Adipocyte (in vitro differentiated cells): ENCODE measurements at regions not wholly inside any gene's neighbourhood (a gene's known extent, or its start where the extent isn't known, plus 50 kb on each side); places are given as distances from the start of the nearest gene placed in this dataset.

ENCODE experiments used
- DNase-seq: peaks from one replicate; pipeline ENCODE4 v3.0.0-alpha.2; 2015; ENCODE audit warnings: low read depth
- H3K27me3 ChIP-seq: replicated peaks from 2 replicates; pipeline ENCODE4 v1.7.0; 2013; ENCODE audit warnings: mild to moderate bottlenecking, low read length, moderate library complexity; ENCODE audit not compliant: control insufficient read depth, insufficient read depth
- H3K36me3 ChIP-seq: 2 replicates; pipeline ENCODE4 v1.7.0; 2013; ENCODE audit warnings: low read length, mild to moderate bottlenecking, moderate library complexity; ENCODE audit not compliant: control insufficient read depth, insufficient read depth, severe bottlenecking
- H3K4me1 ChIP-seq: 2 replicates; pipeline ENCODE4 v1.7.0; 2013; ENCODE audit warnings: mild to moderate bottlenecking, low read length, moderate library complexity; ENCODE audit not compliant: control insufficient read depth, insufficient read depth
- H3K4me3 ChIP-seq: 2 replicates; pipeline ENCODE4 v1.7.0; 2013; ENCODE audit warnings: mild to moderate bottlenecking, low read length, moderate library complexity
- H3K9ac ChIP-seq: 2 replicates; pipeline ENCODE4 v1.7.0; 2013; ENCODE audit warnings: mild to moderate bottlenecking, low read length, moderate library complexity
- H3K9me3 ChIP-seq: 2 replicates; pipeline ENCODE4 v1.7.0; 2013; ENCODE audit warnings: mild to moderate bottlenecking, low read length, moderate library complexity; ENCODE audit not compliant: control insufficient read depth

DNA sequence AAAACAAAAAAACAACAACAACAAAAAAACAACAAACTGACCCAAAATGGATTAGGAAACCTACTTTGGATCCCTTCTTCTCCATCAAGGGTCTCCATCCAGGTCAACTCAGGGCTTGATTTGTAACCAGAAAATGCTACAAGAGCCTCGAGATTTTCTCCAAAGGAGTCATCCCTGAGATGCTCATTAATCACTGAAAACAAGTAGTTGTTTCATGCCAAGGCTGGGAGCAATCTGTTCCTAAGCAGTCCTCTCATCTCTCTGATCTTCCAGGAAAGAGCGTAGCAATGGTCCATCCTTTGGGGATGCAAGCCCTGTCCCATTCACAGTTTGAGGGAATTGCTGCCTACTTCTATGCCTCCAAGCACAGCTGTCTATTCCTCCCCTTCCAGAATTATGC is 203.0 kb upstream of the MAP3K1 start:
- Histone ChIP-seq H3K27me3 (no peaks in the 10 kb centered on the region), H3K36me3 (no peaks in the 10 kb centered on the region), H3K9me3 (peaks cover 22% of the 10 kb centered on the region), H3K4me1 (no peaks in the 10 kb centered on the region), H3K4me3 (no peak overlapping the region), H3K9ac (no peak overlapping the region)
- DNase-seq: no peak

DNA sequence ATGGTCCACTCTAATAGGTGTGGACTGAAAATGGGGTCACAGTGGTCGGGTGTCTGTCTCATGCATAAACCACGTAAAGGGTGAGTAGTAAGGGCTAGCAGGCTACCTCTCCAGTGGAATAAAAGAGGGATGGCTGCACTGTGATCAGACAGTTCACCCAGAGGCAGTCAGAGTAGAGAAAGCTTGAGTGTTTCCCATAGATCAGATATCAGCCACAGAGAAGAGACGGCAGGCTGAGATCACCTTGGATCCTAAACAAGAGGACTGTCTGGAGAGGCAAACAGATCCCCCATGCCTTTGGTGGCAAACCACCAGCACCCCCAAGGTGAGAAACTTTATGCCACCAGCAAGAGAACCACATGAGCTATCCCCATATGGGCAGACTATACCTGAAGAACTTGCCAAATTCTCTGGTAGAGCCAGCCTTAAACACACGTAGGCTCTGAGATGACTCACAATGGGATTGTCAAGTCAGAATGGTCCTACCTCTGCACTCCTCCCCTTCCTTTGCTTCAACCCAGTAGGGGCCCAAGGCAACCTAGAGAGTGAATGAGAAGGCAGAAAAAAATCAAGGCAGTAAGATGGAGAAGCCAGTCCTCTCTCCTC is 205.2 kb upstream of the MAP3K1 start:
- Histone ChIP-seq H3K27me3 (no peaks in the 10 kb centered on the region), H3K4me1 (no peaks in the 10 kb centered on the region), H3K4me3 (no peak overlapping the region), H3K36me3 (no peaks in the 10 kb centered on the region), H3K9ac (no peak overlapping the region), H3K9me3 (peaks cover 18% of the 10 kb centered on the region)
- no peak for DNase-seq

DNA sequence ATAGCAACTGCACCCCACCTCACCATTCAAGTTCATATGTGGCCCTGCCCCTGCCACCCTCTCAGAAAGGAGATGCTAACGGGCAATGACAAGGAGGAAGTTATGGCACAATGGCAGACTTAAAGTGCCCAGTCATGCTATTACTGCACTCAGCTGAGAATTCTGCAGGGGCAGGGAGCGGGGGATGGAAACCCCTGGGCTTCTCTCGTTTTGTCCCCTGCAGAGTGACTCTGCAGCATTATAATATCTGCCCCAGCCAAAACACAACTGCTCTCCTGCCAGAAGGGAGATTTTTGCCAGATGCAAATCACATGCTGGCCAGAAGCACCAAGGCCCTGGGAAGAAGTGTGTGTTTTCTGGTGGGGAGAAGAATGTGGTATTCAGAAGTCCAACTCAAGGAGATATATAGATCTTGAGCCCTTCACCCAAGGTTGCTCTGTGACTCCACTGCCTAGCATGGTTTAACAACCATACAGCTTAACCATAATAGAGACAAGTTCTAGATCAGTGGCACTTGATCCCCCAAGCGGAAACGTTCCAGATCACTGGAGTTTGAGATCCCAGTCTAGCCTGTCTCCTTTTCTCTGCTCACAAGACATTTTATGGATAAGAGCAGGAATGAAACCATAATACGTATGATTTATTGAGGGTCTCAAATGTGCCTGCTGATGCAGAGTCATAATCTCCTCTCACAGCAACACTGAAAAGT is 207.0 kb upstream of the MAP3K1 start:
- no peaks in the 10 kb centered on the region for H3K4me1 ChIP-seq
- H3K4me3 ChIP-seq: no peak overlapping the region
- DNase-seq: no peak
- no peak overlapping the region for H3K9ac ChIP-seq
- H3K36me3 ChIP-seq: no peaks in the 10 kb centered on the region
- H3K9me3 ChIP-seq: peaks cover 15% of the 10 kb centered on the region
- peaks cover 7% of the 10 kb centered on the region for H3K27me3 ChIP-seq

DNA sequence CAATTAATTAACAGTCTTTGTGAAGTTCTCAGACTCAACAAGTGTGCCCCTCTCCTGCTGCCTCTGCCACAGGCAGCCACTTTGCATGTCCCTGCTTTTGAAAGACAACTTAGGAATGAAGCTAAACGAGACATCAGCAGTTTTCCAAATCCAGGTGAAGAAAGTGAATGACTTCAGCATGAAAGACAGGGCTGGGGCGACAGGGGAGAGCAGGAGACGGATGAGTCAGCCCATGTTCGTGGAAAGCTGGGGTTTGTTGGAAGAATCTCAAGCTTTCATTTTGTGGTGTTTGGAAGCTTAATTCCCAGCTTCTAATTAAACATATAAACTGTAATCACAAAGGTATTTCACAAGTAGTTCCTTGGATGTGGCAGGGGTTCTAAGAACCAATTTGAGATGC is 207.8 kb upstream of the MAP3K1 start:
- Histone ChIP-seq H3K9me3 (peaks cover 15% of the 10 kb centered on the region), H3K27me3 (peaks cover 7% of the 10 kb centered on the region), H3K9ac (no peak overlapping the region), H3K4me3 (no peak overlapping the region), H3K36me3 (no peaks in the 10 kb centered on the region), H3K4me1 (no peaks in the 10 kb centered on the region)
- DNase-seq: peak; percentile 60

DNA sequence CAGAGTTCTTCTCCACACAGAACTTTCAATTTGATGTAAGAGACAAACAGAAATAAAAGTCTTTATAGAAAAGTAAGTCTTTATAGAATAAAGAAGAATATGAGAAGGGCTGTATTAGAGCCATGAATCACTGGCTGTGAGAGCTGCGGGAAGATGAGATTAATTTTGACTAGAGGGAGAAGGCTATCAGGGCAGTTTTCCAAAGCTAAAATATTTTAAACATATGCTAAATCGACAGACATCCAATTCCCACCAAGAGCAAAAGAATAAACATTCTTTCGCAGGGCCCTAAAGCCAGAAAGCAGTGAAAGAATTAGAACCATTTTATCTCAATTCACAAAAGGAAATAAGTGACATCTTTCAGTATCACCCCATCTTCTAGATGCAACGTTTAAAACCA is 208.3 kb upstream of the MAP3K1 start:
- H3K27me3 ChIP-seq: peaks cover 7% of the 10 kb centered on the region
- H3K4me1 ChIP-seq: no peaks in the 10 kb centered on the region
- no peak overlapping the region for H3K4me3 ChIP-seq
- H3K9ac ChIP-seq: no peak overlapping the region
- peak; percentile 70 for DNase-seq
- peaks cover 12% of the 10 kb centered on the region for H3K9me3 ChIP-seq
- no peaks in the 10 kb centered on the region for H3K36me3 ChIP-seq

DNA sequence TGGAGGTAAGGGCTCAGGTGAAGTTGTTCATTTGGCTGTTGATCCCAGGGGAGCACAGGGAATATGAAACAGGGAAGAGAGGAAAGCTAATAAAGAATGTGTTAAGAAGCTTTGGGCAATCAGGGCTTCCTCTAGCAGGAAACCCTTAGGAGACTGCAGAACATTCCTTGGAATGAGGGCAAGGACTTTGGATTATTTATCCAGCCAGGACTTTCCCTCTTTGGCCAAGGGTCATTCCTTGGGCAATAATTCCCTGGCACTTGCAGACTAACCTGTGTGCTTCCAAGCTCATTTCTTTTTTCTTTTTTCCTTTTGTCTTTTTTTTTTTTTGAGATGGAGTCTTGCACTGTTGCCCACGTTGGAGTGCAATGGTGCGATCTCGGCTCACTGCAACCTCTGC is 209.2 kb upstream of the MAP3K1 start:
- DNase-seq: no peak
- no peaks in the 10 kb centered on the region for H3K4me1 ChIP-seq
- peaks cover 15% of the 10 kb centered on the region for H3K27me3 ChIP-seq
- H3K36me3 ChIP-seq: no peaks in the 10 kb centered on the region
- no peak overlapping the region for H3K9ac ChIP-seq
- H3K9me3 ChIP-seq: peaks cover 3% of the 10 kb centered on the region
- H3K4me3 ChIP-seq: no peak overlapping the region

DNA sequence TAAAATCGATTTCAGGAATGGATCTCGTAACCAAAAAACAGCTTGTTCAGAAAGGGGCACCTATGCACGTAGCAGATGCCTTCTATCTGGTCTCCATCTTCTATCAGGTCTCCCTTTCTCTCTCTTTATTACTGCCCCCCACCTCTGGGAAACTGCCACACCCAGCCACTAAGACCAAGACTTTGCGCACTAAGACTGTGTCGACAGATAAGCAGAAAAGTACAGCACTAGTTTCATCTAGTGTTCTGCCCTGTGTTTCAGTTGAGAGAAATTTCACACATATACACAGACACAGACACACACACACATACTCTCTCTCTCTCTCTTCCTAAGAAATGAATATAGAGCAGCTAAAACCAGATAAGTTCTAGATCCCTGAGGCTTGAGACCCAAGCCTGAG is 210.1 kb upstream of the MAP3K1 start:
- Histone ChIP-seq H3K9me3 (no peaks in the 10 kb centered on the region), H3K9ac (no peak overlapping the region), H3K27me3 (peaks cover 25% of the 10 kb centered on the region), H3K36me3 (no peaks in the 10 kb centered on the region), H3K4me3 (no peak overlapping the region), H3K4me1 (no peaks in the 10 kb centered on the region)
- DNase-seq: no peak

DNA sequence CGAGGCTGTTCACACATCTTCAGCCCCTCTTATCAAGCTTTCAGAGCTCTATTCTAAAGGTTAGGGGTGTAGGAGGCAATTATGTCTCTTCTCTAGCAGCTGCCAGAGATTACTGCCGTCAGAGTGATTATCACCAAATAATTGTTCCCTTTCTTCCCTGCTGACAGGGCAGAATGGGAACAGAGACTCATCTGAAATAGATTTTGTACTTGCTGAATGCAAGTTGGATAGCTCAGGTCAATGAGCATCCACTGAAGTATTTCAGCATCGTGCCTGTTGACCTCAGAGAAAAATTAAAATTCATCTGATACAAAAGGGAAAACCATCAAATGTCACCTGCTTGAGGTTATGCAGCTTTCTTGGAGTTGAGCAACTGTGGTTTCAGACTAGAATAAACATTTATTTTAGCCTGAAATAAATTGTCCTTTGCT is 213.7 kb upstream of the MAP3K1 start:
- no peaks in the 10 kb centered on the region for H3K4me1 ChIP-seq
- H3K27me3 ChIP-seq: peaks cover 28% of the 10 kb centered on the region
- no peak overlapping the region for H3K4me3 ChIP-seq
- no peak overlapping the region for H3K9ac ChIP-seq
- DNase-seq: peak; percentile 43
- no peaks in the 10 kb centered on the region for H3K36me3 ChIP-seq
- H3K9me3 ChIP-seq: no peaks in the 10 kb centered on the region

DNA sequence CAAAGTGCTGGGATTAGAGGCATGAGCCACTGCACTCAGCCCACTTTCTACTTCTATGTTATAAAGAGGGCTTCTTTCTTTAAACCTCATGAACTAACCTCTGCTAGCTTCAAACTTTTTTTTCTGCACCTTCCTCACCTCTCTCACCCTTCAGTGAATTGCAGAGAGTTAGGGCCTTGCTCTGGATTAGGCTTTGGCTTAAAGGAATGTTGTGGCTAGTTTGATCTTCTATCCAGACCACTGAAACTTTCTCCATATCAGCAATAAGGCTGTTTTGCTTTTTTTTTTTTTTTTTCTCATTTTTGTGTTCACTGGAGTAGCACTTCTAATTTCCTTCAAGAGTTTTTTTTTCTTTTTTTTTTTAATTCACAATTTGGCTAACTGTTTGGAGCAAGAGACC is 216.4 kb upstream of the MAP3K1 start:
- no peaks in the 10 kb centered on the region for H3K36me3 ChIP-seq
- peaks cover 37% of the 10 kb centered on the region for H3K27me3 ChIP-seq
- H3K9me3 ChIP-seq: no peaks in the 10 kb centered on the region
- H3K4me3 ChIP-seq: no peak overlapping the region
- no peaks in the 10 kb centered on the region for H3K4me1 ChIP-seq
- H3K9ac ChIP-seq: no peak overlapping the region
- DNase-seq: no peak

DNA sequence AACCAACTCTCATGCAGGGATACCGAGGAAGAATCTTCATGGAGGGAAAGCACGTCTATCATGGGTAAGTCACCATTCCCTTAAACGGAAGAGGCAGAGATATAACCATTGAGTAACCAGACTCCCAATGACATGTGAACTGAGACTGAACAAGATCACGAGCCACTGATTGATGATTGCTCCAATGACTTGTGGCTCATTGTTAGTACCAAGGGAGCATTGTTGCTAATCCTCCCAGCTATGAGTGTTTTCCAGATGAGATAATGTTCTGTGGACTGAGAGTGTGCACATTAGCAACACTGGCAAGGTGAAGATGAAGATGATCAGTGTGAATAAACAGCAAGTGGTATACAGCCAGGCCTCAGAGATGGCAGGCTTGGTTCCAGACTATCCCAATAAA is 219.2 kb upstream of the MAP3K1 start:
- H3K9me3 ChIP-seq: no peaks in the 10 kb centered on the region
- no peaks in the 10 kb centered on the region for H3K36me3 ChIP-seq
- H3K4me3 ChIP-seq: no peak overlapping the region
- no peak overlapping the region for H3K9ac ChIP-seq
- no peak for DNase-seq
- no peaks in the 10 kb centered on the region for H3K4me1 ChIP-seq
- H3K27me3 ChIP-seq: peaks cover 42% of the 10 kb centered on the region

DNA sequence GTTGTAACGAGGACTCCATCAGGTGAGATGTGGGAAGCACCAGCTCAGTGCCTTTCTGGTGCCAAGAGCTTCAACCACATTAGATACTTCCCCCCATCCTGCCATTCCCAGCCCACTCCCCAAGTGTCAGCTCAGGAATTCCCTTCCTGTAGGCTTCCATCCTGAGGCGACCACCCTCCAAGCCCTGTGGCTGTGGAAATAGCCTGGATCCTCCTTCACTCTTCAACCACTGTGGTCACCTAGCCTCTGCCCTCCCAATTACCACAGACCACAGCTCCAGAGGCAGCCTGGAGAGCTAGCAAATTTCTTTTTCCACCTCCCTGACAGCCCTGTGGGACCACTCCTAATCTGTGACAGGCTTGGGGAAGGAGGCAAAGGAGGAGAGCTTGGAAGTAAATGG is 219.8 kb upstream of the MAP3K1 start:
- Histone ChIP-seq H3K36me3 (no peaks in the 10 kb centered on the region), H3K27me3 (peaks cover 36% of the 10 kb centered on the region), H3K9me3 (no peaks in the 10 kb centered on the region), H3K4me1 (no peaks in the 10 kb centered on the region), H3K4me3 (no peak overlapping the region), H3K9ac (no peak overlapping the region)
- DNase-seq: no peak

DNA sequence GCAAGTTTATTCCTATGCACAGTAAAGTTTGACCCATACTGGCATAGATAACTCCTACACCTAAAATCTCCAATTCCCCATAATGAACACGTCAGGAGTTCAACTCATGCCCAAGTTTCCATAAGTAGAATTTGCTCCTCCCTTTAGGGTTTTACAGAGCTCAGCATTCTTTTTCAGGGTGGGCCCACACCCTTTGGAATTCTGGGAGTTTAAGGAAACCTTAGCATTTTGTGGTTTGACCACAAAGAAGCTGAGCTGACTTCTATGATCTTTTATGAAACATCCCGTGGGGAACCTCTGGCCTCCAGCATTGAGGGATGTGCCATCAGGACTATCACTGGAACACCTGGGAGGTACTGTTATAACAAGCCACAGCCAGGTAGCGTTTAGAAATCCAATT is 220.6 kb upstream of the MAP3K1 start:
- Histone ChIP-seq H3K9ac (no peak overlapping the region), H3K36me3 (no peaks in the 10 kb centered on the region), H3K9me3 (no peaks in the 10 kb centered on the region), H3K27me3 (peaks cover 29% of the 10 kb centered on the region), H3K4me1 (no peaks in the 10 kb centered on the region), H3K4me3 (no peak overlapping the region)
- DNase-seq: no peak
